Kasumi-1 (cell line): ENCODE measurements at regions not wholly inside any gene's neighbourhood (a gene's known extent, or its start where the extent isn't known, plus 50 kb on each side); places are given as distances from the start of the nearest gene placed in this dataset.

ENCODE experiments used
- DNase-seq, 2 experiments: peaks; one replicate each; lab custom pipeline; 2025; lab: John Stamatoyannopoulos, UW

- no peak for DNase-seq
Observed at GRCh38 chr1:22221233-22221780, 78.4 kb upstream of the WNT4 start.

- no peak for DNase-seq
Observed at GRCh38 chr1:22222723-22223122, 79.8 kb upstream of the WNT4 start.

- no peak for DNase-seq
Observed at GRCh38 chr1:22223176-22223575, 80.3 kb upstream of the WNT4 start.

- DNase-seq = no peak
Observed at GRCh38 chr1:22224091-22224490, 81.2 kb upstream of the WNT4 start.

- no peak for DNase-seq
Observed at GRCh38 chr1:22224631-22225030, 81.7 kb upstream of the WNT4 start.

GRCh38 chr1:22225858-22226589 is 83.1 kb upstream of the WNT4 start:
- DNase-seq = no peak

- DNase-seq = no peak
Observed at GRCh38 chr1:22228074-22228473, 85.2 kb upstream of the WNT4 start.

- DNase-seq = no peak
Observed at GRCh38 chr1:22228505-22228911, 85.6 kb upstream of the WNT4 start.

- no peak for DNase-seq
Observed at GRCh38 chr1:22229379-22229778, 86.5 kb upstream of the WNT4 start.

GRCh38 chr1:22231068-22231593 is 88.2 kb upstream of the WNT4 start:
- no peak for DNase-seq

GRCh38 chr1:22231995-22232690 is 89.2 kb upstream of the WNT4 start:
- no peak for DNase-seq

GRCh38 chr1:22233222-22233621 is 90.3 kb upstream of the WNT4 start:
- no peak for DNase-seq

GRCh38 chr1:22234476-22235030 is 91.7 kb upstream of the WNT4 start:
- no peak for DNase-seq

- no peak for DNase-seq
Observed at GRCh38 chr1:22236166-22236565, 93.3 kb upstream of the WNT4 start.

GRCh38 chr1:22236900-22237299 is 94.0 kb upstream of the WNT4 start:
- DNase-seq = no peak

- no peak for DNase-seq
Observed at GRCh38 chr1:22237433-22238093, 94.7 kb upstream of the WNT4 start.

GRCh38 chr1:22238356-22239224 is 95.7 kb upstream of the WNT4 start:
- DNase-seq = no peak

GRCh38 chr1:22239378-22239777 is 96.5 kb upstream of the WNT4 start:
- no peak for DNase-seq

GRCh38 chr1:22241250-22241649 is 98.4 kb upstream of the WNT4 start:
- no peak for DNase-seq

GRCh38 chr1:22241811-22242210 is 98.9 kb upstream of the WNT4 start:
- no peak for DNase-seq

- DNase-seq = no peak
Observed at GRCh38 chr1:22245100-22245650, 102.3 kb upstream of the WNT4 start.
